ENCODE measurements at regions not wholly inside any gene's neighbourhood (a gene's known extent, or its start where the extent isn't known, plus 50 kb on each side); places are given as distances from the start of the nearest gene placed in this dataset.

GRCh38 chr22:47548953-47549740 lies 786.7 kb downstream of the TBC1D22A start:
- H3K27ac ChIP-seq (ENCODE audit: extremely low read depth, low read depth, low read length), result no peak overlapping the region
- CTCF ChIA-PET, result no interaction called here
- H3K36me3 ChIP-seq (ENCODE audit: control insufficient read depth in 2 of 2, insufficient read depth in 1 of 2, low read length in 2 of 2), result no peaks in the 10 kb centered on the region
- H3K9me3 ChIP-seq (ENCODE audit: control insufficient read depth, insufficient read depth, low read depth, low read length), result no peaks in the 10 kb centered on the region
- POLR2A ChIA-PET, result no interaction called here
- H3K4me1 ChIP-seq (ENCODE audit: control insufficient read depth, insufficient read depth, low read length), result no peaks in the 10 kb centered on the region
- TF ChIP-seq ZSCAN23 (tag by site-specific recombination; IDR thresholded peaks at IDR 0.05) (no peak), GLIS1 (tag by site-specific recombination; IDR thresholded peaks at IDR 0.05) (peak; percentile 97), ZBTB17 (tag by site-specific recombination; IDR thresholded peaks at IDR 0.05) (no peak), ZNF624 (tag by site-specific recombination; IDR thresholded peaks at IDR 0.05) (no peak)
- H3K4me3 ChIP-seq (ENCODE audit: low read depth, low read length), result no peak overlapping the region

- TF ChIP-seq PRDM2 (tag by site-specific recombination; IDR thresholded peaks at IDR 0.05; ENCODE audit: borderline replicate concordance), result no peak
- no peak for TF ChIP-seq ZNF544 (tag by site-specific recombination; IDR thresholded peaks at IDR 0.05)
- no peak for TF ChIP-seq IKZF3 (tag by site-specific recombination; IDR thresholded peaks at IDR 0.05)
- TF ChIP-seq ZNF654 (tag by site-specific recombination; IDR thresholded peaks at IDR 0.05; ENCODE audit: low read depth), result no peak
- no peak for TF ChIP-seq ZNF140 (tag by site-specific recombination; IDR thresholded peaks at IDR 0.05)
- TF ChIP-seq ZNF169 (tag by site-specific recombination; IDR thresholded peaks at IDR 0.05), result no peak
- no peak for TF ChIP-seq KLF9 (tag by site-specific recombination; IDR thresholded peaks at IDR 0.05; ENCODE audit: low read depth)
- no peak for TF ChIP-seq ZNF221 (tag by site-specific recombination; IDR thresholded peaks at IDR 0.05; ENCODE audit: borderline replicate concordance)
- no peak for TF ChIP-seq ZNF202 (tag by site-specific recombination; IDR thresholded peaks at IDR 0.05; ENCODE audit: borderline replicate concordance)
- no peak for TF ChIP-seq ZNF211 (tag by site-specific recombination; IDR thresholded peaks at IDR 0.05; ENCODE audit: low read depth)
- no peak for TF ChIP-seq FEZF1 (tag by site-specific recombination; IDR thresholded peaks at IDR 0.05)
- no peak for TF ChIP-seq ZBTB8A (tag by site-specific recombination; IDR thresholded peaks at IDR 0.05)
- TF ChIP-seq ZNF121 (tag by site-specific recombination; IDR thresholded peaks at IDR 0.05), result no peak
- TF ChIP-seq ZNF398 (tag by site-specific recombination; IDR thresholded peaks at IDR 0.05), result no peak
- TF ChIP-seq KLF17 (tag by site-specific recombination; IDR thresholded peaks at IDR 0.05), result no peak
- no peak for TF ChIP-seq BCL6B (tag by site-specific recombination; IDR thresholded peaks at IDR 0.05)
- H3K4me1 ChIP-seq (ENCODE audit: control insufficient read depth, insufficient read depth, low read length), result no peaks in the 10 kb centered on the region
- H3K27ac ChIP-seq (ENCODE audit: extremely low read depth, low read depth, low read length), result no peak overlapping the region
- POLR2A ChIA-PET, result no interaction called here
- H3K36me3 ChIP-seq (ENCODE audit: control insufficient read depth in 2 of 2, insufficient read depth in 1 of 2, low read length in 2 of 2), result no peaks in the 10 kb centered on the region
- CTCF ChIA-PET, result no interaction called here
- H3K9me3 ChIP-seq (ENCODE audit: control insufficient read depth, insufficient read depth, low read depth, low read length), result no peaks in the 10 kb centered on the region
- H3K4me3 ChIP-seq (ENCODE audit: low read depth, low read length), result no peak overlapping the region
These were observed 785.6 kb downstream of the TBC1D22A start for GRCh38 chr22:47547881-47548650.
